Lower leg skin (tissue), 3 donors: ENCODE measurements at regions not wholly inside any gene's neighbourhood (a gene's known extent, or its start where the extent isn't known, plus 50 kb on each side); places are given as distances from the start of the nearest gene placed in this dataset.

Source experiments
- POLR2A ChIP-seq, 2 donors: fragments of 450-650 bp; IDR thresholded peaks; one replicate each; pipeline ENCODE4 v1.6.1; 2016 to 2017; ENCODE audit warnings: antibody characterized with exemption in 2 of 2, mild to moderate bottlenecking in 1 of 2, moderate library complexity in 1 of 2
- TF ChIP-seq, protein P1 (sequence below), 3 donors: fragments of 450-650 bp; IDR thresholded peaks; one replicate each; pipeline ENCODE4 v1.5.1; 2016; ENCODE audit warnings: antibody characterized with exemption in 3 of 3, mild to moderate bottlenecking in 3 of 3, moderate library complexity in 2 of 3

- TF ChIP-seq, protein P1, sequence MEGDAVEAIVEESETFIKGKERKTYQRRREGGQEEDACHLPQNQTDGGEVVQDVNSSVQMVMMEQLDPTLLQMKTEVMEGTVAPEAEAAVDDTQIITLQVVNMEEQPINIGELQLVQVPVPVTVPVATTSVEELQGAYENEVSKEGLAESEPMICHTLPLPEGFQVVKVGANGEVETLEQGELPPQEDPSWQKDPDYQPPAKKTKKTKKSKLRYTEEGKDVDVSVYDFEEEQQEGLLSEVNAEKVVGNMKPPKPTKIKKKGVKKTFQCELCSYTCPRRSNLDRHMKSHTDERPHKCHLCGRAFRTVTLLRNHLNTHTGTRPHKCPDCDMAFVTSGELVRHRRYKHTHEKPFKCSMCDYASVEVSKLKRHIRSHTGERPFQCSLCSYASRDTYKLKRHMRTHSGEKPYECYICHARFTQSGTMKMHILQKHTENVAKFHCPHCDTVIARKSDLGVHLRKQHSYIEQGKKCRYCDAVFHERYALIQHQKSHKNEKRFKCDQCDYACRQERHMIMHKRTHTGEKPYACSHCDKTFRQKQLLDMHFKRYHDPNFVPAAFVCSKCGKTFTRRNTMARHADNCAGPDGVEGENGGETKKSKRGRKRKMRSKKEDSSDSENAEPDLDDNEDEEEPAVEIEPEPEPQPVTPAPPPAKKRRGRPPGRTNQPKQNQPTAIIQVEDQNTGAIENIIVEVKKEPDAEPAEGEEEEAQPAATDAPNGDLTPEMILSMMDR (IDR thresholded peaks at IDR 0.05): no peak
- TF ChIP-seq POLR2A (IDR thresholded peaks at IDR 0.05): no peak
Observed at GRCh38 chr7:91567081-91568012, 303.1 kb downstream of the FZD1 start.
